ENCODE measurements at regions not wholly inside any gene's neighbourhood (a gene's known extent, or its start where the extent isn't known, plus 50 kb on each side); places are given as distances from the start of the nearest gene placed in this dataset.

DNA sequence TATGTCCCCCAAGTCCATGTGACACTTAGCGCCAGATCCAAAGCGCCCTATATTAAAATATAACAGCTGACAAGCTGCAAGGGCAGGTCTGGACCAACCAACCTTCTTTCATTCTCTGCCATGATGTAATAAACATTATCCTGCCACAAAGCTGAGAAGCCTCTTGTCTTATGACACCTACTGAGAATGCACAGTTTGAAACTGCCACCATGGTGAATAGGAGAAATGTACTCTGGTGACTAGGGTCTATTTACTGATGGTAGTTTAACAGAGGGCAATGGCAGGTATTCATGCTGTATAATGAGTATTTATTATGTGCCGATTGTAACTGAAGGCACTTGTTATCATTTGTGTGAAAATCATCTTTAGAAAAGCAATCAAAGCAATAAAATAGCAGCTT lies 634.0 kb downstream of the OTOL1 start:
- CTCF ChIA-PET, result no interaction called here

DNA sequence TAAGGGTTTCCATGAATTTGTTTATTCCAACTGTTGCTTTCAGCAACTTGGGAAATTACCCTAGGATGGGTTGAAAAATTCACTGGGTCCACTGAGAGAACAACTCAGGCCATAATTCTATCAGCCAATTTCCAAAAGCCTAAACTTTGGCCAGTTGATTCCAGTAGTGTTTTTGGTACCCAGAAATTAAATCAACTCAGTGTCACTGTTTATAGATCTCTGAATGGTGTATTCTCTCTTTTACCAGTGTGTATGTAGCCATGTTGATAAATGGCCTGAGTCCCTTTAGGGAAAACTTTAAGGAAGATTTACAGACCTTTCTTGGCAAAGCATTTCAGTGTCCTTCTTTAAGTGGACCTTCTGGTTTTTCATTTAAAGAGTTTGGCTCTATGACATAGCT lies 636.4 kb downstream of the OTOL1 start:
- no peaks in the 10 kb centered on the region for H3K4me1 Mint-ChIP-seq (ENCODE audit: low read depth, unreplicated experiment)
- H3K4me3 Mint-ChIP-seq (ENCODE audit: unreplicated experiment), result no peak overlapping the region
- Histone ChIP-seq H3K36me3 (ENCODE audit: control insufficient read depth, insufficient read depth, low read length) (no peaks in the 10 kb centered on the region), H3K4me3 (ENCODE audit: low read depth, low read length) (no peak overlapping the region), H3K27me3 (replicated peaks; ENCODE audit: control insufficient read depth, insufficient read depth, low read length) (no peaks in the 10 kb centered on the region), H3K4me1 (no peaks in the 10 kb centered on the region), H3K9me3 (no peaks in the 10 kb centered on the region)
- DNase-seq, result no peak
- CTCF ChIA-PET, result no interaction called here
- POLR2A ChIA-PET, result no interaction called here
- no TSS peak for BruUV-seq (replicated peaks)
- TF ChIP-seq, protein P1, sequence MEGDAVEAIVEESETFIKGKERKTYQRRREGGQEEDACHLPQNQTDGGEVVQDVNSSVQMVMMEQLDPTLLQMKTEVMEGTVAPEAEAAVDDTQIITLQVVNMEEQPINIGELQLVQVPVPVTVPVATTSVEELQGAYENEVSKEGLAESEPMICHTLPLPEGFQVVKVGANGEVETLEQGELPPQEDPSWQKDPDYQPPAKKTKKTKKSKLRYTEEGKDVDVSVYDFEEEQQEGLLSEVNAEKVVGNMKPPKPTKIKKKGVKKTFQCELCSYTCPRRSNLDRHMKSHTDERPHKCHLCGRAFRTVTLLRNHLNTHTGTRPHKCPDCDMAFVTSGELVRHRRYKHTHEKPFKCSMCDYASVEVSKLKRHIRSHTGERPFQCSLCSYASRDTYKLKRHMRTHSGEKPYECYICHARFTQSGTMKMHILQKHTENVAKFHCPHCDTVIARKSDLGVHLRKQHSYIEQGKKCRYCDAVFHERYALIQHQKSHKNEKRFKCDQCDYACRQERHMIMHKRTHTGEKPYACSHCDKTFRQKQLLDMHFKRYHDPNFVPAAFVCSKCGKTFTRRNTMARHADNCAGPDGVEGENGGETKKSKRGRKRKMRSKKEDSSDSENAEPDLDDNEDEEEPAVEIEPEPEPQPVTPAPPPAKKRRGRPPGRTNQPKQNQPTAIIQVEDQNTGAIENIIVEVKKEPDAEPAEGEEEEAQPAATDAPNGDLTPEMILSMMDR (IDR thresholded peaks at IDR 0.05; ENCODE audit: insufficient read depth in 1 of 2, low read depth in 1 of 2, low read length in 1 of 2, severe bottlenecking in 1 of 2, unreplicated experiment in 1 of 2), result no peak
- no peaks in the 10 kb centered on the region for H3K36me3 Mint-ChIP-seq (ENCODE audit: insufficient read depth, unreplicated experiment)
- no peaks in the 10 kb centered on the region for H3K27me3 Mint-ChIP-seq (ENCODE audit: insufficient read depth, unreplicated experiment)
- H3K27ac Mint-ChIP-seq (ENCODE audit: unreplicated experiment), result no peak overlapping the region
- no peaks in the 10 kb centered on the region for H3K9me3 Mint-ChIP-seq (ENCODE audit: unreplicated experiment)
- intact Hi-C loops (cut with micrococcal nuclease; ENCODE audit: unreplicated experiment), result no loop called here

More for the DNA sequence above, 634.0 kb downstream of the OTOL1 start:
- H3K9me3 Mint-ChIP-seq (ENCODE audit: unreplicated experiment), result no peaks in the 10 kb centered on the region
- intact Hi-C loops (cut with micrococcal nuclease; ENCODE audit: unreplicated experiment), result no loop called here
- H3K4me1 Mint-ChIP-seq (ENCODE audit: low read depth, unreplicated experiment), result no peaks in the 10 kb centered on the region
- H3K4me3 ChIP-seq (ENCODE audit: low read depth, low read length), result no peak overlapping the region
- no peaks in the 10 kb centered on the region for H3K27me3 ChIP-seq (replicated peaks; ENCODE audit: control insufficient read depth, insufficient read depth, low read length)
- no peaks in the 10 kb centered on the region for H3K36me3 Mint-ChIP-seq (ENCODE audit: insufficient read depth, unreplicated experiment)
- DNase-seq, result no peak
- H3K36me3 ChIP-seq (ENCODE audit: control insufficient read depth, insufficient read depth, low read length), result no peaks in the 10 kb centered on the region
- TF ChIP-seq, protein P1 (IDR thresholded peaks at IDR 0.05; ENCODE audit: insufficient read depth in 1 of 2, low read depth in 1 of 2, low read length in 1 of 2, severe bottlenecking in 1 of 2, unreplicated experiment in 1 of 2), result no peak
- H3K27me3 Mint-ChIP-seq (ENCODE audit: insufficient read depth, unreplicated experiment), result no peaks in the 10 kb centered on the region
- BruUV-seq (replicated peaks), result no TSS peak
- no peak overlapping the region for H3K27ac Mint-ChIP-seq (ENCODE audit: unreplicated experiment)
- no peaks in the 10 kb centered on the region for H3K4me1 ChIP-seq
- POLR2A ChIA-PET, result no interaction called here
- H3K9me3 ChIP-seq, result no peaks in the 10 kb centered on the region
- H3K4me3 Mint-ChIP-seq (ENCODE audit: unreplicated experiment), result no peak overlapping the region

DNA sequence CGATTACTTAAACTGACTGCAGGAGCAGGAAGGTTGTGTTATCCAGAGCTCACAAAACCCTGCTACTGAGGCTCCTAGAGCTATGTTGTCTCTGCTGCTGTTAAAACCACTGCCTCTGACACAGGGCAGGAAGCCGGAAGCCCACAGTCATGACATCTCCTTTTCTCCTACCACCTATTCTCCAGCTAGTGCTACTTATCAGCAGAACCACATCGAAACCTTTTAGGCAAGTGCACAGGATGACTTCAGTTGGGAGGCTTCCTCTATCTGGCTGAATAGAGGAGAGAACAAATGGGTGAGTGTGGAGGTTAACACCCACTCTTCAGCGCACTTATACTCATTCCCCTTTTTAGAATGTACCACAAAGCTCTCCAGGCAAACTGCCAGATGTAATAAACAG lies 638.0 kb downstream of the OTOL1 start:
- Histone ChIP-seq H3K4me1 (no peaks in the 10 kb centered on the region), H3K9me3 (no peaks in the 10 kb centered on the region), H3K27me3 (replicated peaks; ENCODE audit: control insufficient read depth, insufficient read depth, low read length) (no peaks in the 10 kb centered on the region), H3K4me3 (ENCODE audit: low read depth, low read length) (no peak overlapping the region), H3K36me3 (ENCODE audit: control insufficient read depth, insufficient read depth, low read length) (no peaks in the 10 kb centered on the region)
- Mint-ChIP-seq H3K27ac (ENCODE audit: unreplicated experiment) (no peak overlapping the region), H3K36me3 (ENCODE audit: insufficient read depth, unreplicated experiment) (no peaks in the 10 kb centered on the region), H3K4me3 (ENCODE audit: unreplicated experiment) (no peak overlapping the region), H3K4me1 (ENCODE audit: low read depth, unreplicated experiment) (no peaks in the 10 kb centered on the region), H3K27me3 (ENCODE audit: insufficient read depth, unreplicated experiment) (no peaks in the 10 kb centered on the region), H3K9me3 (ENCODE audit: unreplicated experiment) (no peaks in the 10 kb centered on the region)
- intact Hi-C loops (cut with micrococcal nuclease; ENCODE audit: unreplicated experiment), result no loop called here
- ChIA-PET CTCF (interaction anchor here (0.9 kb wide), 1 partner anchor 333 kb away, joined by 4 read pairs; no protein-coding TSS in a partner anchor), POLR2A (no interaction called here)
- no TSS peak for BruUV-seq (replicated peaks)
- DNase-seq, result no peak
- TF ChIP-seq, protein P1 (IDR thresholded peaks at IDR 0.05; ENCODE audit: insufficient read depth in 1 of 2, low read depth in 1 of 2, low read length in 1 of 2, severe bottlenecking in 1 of 2, unreplicated experiment in 1 of 2), result no peak
